ENCODE measurements at regions not wholly inside any gene's neighbourhood (a gene's known extent, or its start where the extent isn't known, plus 50 kb on each side); places are given as distances from the start of the nearest gene placed in this dataset.

GRCh38 chr12:68521848-68522502, 88.7 kb upstream of the RAP1B start:
- Histone ChIP-seq H3K27ac (ENCODE audit: low read depth, low read length, poor library complexity, severe bottlenecking) (no peak overlapping the region), H4K20me1 (ENCODE audit: insufficient read depth, low read length) (no peaks in the 10 kb centered on the region), H3K27me3 (ENCODE audit: insufficient read depth, low read length) (no peaks in the 10 kb centered on the region), H3K4me1 (ENCODE audit: insufficient read depth, low read length, severe bottlenecking) (no peaks in the 10 kb centered on the region), H3K9ac (ENCODE audit: low read length) (no peak overlapping the region), H3K4me3 (ENCODE audit: low read depth, low read length, poor library complexity, severe bottlenecking) (no peak overlapping the region), H3K4me2 (ENCODE audit: low read length) (no peak overlapping the region), H2AFZ (ENCODE audit: low read length) (no peak overlapping the region), H3K9me3 (ENCODE audit: low read length) (no peaks in the 10 kb centered on the region), H3K9me2 (ENCODE audit: low read depth, low read length) (no peaks in the 10 kb centered on the region), H3K36me3 (ENCODE audit: insufficient read depth, low read length) (no peaks in the 10 kb centered on the region), H3K79me2 (ENCODE audit: insufficient read depth, low read length) (no peaks in the 10 kb centered on the region), H3F3A (ENCODE audit: insufficient read depth, low read length) (no peaks in the 10 kb centered on the region)
- TF ChIP-seq EZH2 (IDR thresholded peaks at IDR 0.05; ENCODE audit: borderline replicate concordance, low read length) (no peak), CTCF (IDR thresholded peaks at IDR 0.05; ENCODE audit: low read length) (no peak)

GRCh38 chr12:68529466-68529865, 81.2 kb upstream of the RAP1B start:
- Histone ChIP-seq H3F3A (ENCODE audit: insufficient read depth, low read length) (no peaks in the 10 kb centered on the region), H3K36me3 (ENCODE audit: insufficient read depth, low read length) (no peaks in the 10 kb centered on the region)

GRCh38 chr12:68529869-68530268, 80.8 kb upstream of the RAP1B start:
- no peaks in the 10 kb centered on the region for H3K27me3 ChIP-seq (ENCODE audit: insufficient read depth, low read length)
- H2AFZ ChIP-seq (ENCODE audit: low read length): no peak overlapping the region
- H3K4me2 ChIP-seq (ENCODE audit: low read length): no peak overlapping the region
- H3K9me3 ChIP-seq (ENCODE audit: low read length): no peaks in the 10 kb centered on the region
- no peaks in the 10 kb centered on the region for H3K36me3 ChIP-seq (ENCODE audit: insufficient read depth, low read length)
- no peak overlapping the region for H3K27ac ChIP-seq (ENCODE audit: low read depth, low read length, poor library complexity, severe bottlenecking)
- no peak overlapping the region for H3K9ac ChIP-seq (ENCODE audit: low read length)
- H4K20me1 ChIP-seq (ENCODE audit: insufficient read depth, low read length): no peaks in the 10 kb centered on the region
- H3K4me3 ChIP-seq (ENCODE audit: low read depth, low read length, poor library complexity, severe bottlenecking): no peak overlapping the region
- no peaks in the 10 kb centered on the region for H3K4me1 ChIP-seq (ENCODE audit: insufficient read depth, low read length, severe bottlenecking)
- no peaks in the 10 kb centered on the region for H3K79me2 ChIP-seq (ENCODE audit: insufficient read depth, low read length)
- H3K9me2 ChIP-seq (ENCODE audit: low read depth, low read length): no peaks in the 10 kb centered on the region
- no peaks in the 10 kb centered on the region for H3F3A ChIP-seq (ENCODE audit: insufficient read depth, low read length)
- no peak for TF ChIP-seq EZH2 (IDR thresholded peaks at IDR 0.05; ENCODE audit: borderline replicate concordance, low read length)

More at GRCh38 chr12:68529466-68529865, 81.2 kb upstream of the RAP1B start:
- H3K27ac ChIP-seq (ENCODE audit: low read depth, low read length, poor library complexity, severe bottlenecking): no peak overlapping the region
- H2AFZ ChIP-seq (ENCODE audit: low read length): no peak overlapping the region
- H3K4me3 ChIP-seq (ENCODE audit: low read depth, low read length, poor library complexity, severe bottlenecking): no peak overlapping the region
- H3K27me3 ChIP-seq (ENCODE audit: insufficient read depth, low read length): no peaks in the 10 kb centered on the region
- H3K9me2 ChIP-seq (ENCODE audit: low read depth, low read length): no peaks in the 10 kb centered on the region
- TF ChIP-seq CTCF (IDR thresholded peaks at IDR 0.05; ENCODE audit: low read length) (no peak), EZH2 (IDR thresholded peaks at IDR 0.05; ENCODE audit: borderline replicate concordance, low read length) (no peak)
- H3K9me3 ChIP-seq (ENCODE audit: low read length): no peaks in the 10 kb centered on the region
- H3K9ac ChIP-seq (ENCODE audit: low read length): no peak overlapping the region
- no peaks in the 10 kb centered on the region for H3K4me1 ChIP-seq (ENCODE audit: insufficient read depth, low read length, severe bottlenecking)
- H3K4me2 ChIP-seq (ENCODE audit: low read length): no peak overlapping the region
- no peaks in the 10 kb centered on the region for H3K79me2 ChIP-seq (ENCODE audit: insufficient read depth, low read length)
- no peaks in the 10 kb centered on the region for H4K20me1 ChIP-seq (ENCODE audit: insufficient read depth, low read length)

- Histone ChIP-seq H3K4me2 (ENCODE audit: low read length) (no peak overlapping the region), H2AFZ (ENCODE audit: low read length) (no peak overlapping the region), H3F3A (ENCODE audit: insufficient read depth, low read length) (no peaks in the 10 kb centered on the region), H4K20me1 (ENCODE audit: insufficient read depth, low read length) (no peaks in the 10 kb centered on the region), H3K4me1 (ENCODE audit: insufficient read depth, low read length, severe bottlenecking) (no peaks in the 10 kb centered on the region), H3K79me2 (ENCODE audit: insufficient read depth, low read length) (no peaks in the 10 kb centered on the region), H3K4me3 (ENCODE audit: low read depth, low read length, poor library complexity, severe bottlenecking) (no peak overlapping the region), H3K9me3 (ENCODE audit: low read length) (no peaks in the 10 kb centered on the region), H3K36me3 (ENCODE audit: insufficient read depth, low read length) (no peaks in the 10 kb centered on the region), H3K27ac (ENCODE audit: low read depth, low read length, poor library complexity, severe bottlenecking) (no peak overlapping the region), H3K27me3 (ENCODE audit: insufficient read depth, low read length) (no peaks in the 10 kb centered on the region), H3K9ac (ENCODE audit: low read length) (no peak overlapping the region), H3K9me2 (ENCODE audit: low read depth, low read length) (no peaks in the 10 kb centered on the region)
- TF ChIP-seq CTCF (IDR thresholded peaks at IDR 0.05; ENCODE audit: low read length): no peak
- TF ChIP-seq EZH2 (IDR thresholded peaks at IDR 0.05; ENCODE audit: borderline replicate concordance, low read length): no peak
Observed at GRCh38 chr12:68530299-68530698, 80.4 kb upstream of the RAP1B start.
